CD4-positive, alpha-beta T cell treated with Interleukin-4 for 4 hours (primary cell): ENCODE measurements at regions not wholly inside any gene's neighbourhood (a gene's known extent, or its start where the extent isn't known, plus 50 kb on each side); places are given as distances from the start of the nearest gene placed in this dataset.
A peak's percentile ranks its signal among the peaks of the same experiment; 100 is the strongest.

Experiments
- DNase-seq: peaks from one replicate; pipeline ENCODE4 v3.0.0-alpha.2; 2020

DNA sequence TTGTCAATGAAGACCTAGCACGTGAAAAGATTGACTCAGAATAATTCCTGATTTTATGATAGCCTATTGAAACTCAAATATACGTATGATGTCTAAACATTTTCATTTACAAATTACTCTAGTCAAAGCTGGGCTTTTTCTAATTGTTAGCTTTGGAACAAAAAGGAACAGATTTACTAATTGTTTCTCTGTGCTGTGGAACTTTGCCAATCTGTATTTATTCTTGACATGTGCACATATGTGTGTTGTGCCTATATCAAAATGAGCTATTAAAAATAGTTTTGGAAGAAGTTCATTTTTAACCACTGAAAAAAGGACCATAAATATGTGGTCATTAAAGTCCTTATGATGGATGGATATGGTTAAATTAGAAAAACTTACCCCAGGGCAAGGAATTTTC, 85.4 kb upstream of the PACRGL start:
- DNase-seq = no peak

DNA sequence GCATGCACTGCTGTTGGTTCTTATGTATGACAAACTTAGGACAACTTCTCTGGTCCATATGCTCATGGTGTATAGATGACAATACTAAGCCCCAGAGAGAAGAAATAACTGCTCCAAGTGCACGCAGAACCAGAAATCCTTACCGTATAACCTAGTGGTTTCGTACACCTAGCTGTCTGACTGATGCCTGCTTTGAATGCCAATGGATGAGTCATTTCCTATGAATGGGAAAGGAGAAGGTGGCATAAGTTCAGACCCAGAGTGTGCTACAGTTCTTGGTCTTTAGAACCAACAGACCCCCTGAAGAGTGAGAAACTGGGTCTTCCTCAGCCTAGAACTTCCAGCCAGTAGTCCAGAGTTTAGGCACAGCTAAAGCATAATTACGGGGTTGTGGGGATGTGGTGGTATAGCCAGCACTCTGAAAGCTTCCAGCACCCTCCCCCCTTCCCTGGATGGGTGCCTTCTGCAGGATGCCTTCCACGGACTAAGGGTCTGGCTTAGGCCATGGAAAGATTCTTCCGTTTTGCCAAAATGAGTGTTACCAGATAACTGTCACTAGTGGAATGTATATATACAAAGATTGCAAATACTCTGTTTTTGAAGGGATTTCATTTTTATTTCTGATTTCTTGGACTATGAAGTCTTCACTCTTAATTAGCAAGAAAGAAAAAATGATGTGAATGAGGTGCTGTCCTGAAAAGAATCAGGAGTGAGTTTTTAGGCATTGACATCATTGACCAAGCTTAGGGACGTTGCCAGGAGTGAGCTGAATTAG, 84.6 kb upstream of the PACRGL start:
- DNase-seq = no peak

DNA sequence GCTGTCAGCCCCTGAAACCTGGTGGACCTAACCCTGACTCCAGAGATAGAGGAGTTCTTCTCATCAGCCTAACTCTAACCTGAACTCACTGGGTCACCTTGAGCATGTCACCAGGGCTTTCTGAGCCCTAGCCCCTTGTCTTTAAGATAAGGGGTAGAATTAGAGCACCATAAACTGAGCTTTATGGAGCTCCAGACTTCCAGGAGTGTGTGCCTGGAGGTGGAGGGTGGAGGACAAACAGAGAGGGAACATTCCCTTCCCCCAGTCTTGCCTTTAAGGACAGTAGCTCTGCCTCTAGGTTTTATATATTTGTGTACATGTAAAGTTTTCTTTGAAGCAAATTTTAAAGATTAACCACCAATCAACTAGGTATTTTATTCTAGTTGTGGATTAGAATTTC, 83.9 kb upstream of the PACRGL start:
- DNase-seq = no peak

DNA sequence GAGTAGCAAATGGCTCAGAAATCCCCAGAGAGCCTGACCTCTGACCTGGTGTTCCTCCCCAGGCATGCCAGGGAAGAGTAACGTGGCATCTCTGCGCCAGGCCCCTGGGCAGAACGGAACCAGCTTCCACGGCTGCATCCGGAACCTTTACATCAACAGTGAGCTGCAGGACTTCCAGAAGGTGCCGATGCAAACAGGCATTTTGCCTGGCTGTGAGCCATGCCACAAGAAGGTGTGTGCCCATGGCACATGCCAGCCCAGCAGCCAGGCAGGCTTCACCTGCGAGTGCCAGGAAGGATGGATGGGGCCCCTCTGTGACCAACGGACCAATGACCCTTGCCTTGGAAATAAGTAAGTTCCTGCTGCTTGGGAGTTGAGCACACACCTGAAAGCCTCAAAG, 83.4 kb upstream of the PACRGL start:
- DNase-seq = no peak

DNA sequence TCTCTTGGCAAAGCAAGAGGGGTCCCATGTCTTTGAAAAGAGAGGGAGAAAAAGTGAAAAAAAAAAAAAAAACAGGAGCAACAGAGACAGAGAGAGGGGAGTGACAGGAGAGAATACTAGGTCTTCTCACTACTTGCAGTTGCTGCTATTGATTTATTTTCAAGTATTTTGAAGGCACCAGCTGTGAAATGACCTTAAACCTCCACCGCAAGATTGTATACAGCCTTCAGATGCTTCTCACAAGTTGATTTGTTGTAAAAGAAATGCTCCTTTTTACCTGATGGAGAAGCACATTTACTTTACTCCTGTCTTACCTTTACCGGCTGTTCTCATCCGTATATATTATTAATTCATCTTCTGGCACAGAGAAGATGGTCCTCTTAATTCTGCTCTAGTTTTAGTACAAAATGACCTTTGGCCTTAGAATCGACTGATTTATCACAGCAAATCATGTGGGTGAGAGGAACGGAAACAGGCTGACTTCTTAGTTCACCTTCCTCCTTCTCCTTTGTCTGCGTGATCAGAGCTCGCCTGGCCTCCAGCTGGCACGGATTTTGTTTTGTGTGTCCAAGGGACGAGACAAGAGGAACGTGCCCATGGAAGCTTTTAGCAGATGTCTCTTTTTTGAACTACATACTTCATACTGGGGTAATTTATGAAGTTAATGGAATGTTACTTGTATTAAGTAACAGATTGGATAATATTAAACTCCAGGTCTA, 82.4 kb upstream of the PACRGL start:
- no peak for DNase-seq

DNA sequence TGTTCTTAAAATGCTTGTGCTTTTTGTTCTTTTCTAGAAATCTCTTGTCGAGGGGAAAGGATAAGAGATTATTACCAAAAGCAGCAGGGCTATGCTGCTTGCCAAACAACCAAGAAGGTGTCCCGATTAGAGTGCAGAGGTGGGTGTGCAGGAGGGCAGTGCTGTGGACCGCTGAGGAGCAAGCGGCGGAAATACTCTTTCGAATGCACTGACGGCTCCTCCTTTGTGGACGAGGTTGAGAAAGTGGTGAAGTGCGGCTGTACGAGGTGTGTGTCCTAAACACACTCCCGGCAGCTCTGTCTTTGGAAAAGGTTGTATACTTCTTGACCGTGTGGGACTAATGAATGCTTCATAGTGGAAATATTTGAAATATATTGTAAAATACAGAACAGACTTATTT, 81.5 kb upstream of the PACRGL start:
- no peak for DNase-seq

DNA sequence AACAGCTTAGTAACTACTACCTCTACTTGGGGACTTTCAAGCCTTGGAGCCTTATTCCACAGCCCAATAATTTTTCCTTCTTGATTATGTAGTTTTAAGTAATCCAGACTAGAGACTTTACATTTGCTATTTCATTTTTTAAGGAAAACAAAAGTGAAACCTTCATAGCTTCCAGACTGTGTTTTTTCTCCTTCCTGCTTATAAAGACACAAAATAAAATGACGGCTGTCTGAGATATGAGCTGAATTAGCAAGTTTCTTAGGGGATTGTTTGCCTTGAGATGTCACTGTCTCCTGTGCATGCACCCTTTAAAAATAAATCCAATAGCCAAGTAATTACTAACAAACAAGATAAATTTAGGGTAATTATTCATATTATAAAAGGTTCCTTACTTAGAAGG, 78.8 kb upstream of the PACRGL start:
- DNase-seq = peak; percentile 1

DNA sequence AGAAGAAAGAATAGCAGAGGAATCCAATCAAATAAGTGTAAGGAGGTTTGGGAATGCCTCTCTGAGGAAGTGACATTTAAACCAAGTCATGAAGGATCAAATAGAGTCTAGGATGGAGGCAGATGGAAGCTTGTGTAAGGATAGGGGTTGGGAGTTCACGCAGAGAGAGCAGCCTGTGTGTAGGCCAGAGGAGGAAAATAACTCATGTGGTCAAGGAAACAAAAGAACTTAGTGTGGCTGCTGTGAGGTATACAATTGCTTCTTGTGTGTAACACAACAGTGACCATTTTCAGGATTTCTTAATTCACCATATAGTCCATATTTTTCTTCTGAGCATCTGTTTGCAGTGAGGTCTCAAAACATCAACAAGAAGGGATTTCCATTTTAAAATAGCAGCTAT, 77.6 kb upstream of the PACRGL start:
- no peak for DNase-seq

DNA sequence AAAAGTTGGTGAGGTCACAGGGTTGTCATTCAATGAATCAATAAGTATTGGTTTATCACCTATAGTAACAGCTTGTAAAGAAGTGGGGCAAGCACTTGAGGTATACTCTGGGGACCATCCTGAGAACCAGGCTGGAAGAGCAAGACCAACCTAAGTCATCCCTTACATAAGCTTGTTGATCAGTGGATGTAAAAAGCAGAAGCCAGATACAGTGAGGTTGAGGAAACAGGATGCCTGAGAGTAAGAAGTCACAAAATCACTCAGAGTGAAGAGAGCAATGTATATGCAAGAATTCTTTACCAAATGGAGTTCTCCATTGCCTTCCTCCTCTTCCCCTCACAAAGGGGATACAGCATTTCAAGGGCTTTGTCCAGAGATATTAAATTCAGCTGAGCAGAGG, 76.3 kb upstream of the PACRGL start:
- no peak for DNase-seq

DNA sequence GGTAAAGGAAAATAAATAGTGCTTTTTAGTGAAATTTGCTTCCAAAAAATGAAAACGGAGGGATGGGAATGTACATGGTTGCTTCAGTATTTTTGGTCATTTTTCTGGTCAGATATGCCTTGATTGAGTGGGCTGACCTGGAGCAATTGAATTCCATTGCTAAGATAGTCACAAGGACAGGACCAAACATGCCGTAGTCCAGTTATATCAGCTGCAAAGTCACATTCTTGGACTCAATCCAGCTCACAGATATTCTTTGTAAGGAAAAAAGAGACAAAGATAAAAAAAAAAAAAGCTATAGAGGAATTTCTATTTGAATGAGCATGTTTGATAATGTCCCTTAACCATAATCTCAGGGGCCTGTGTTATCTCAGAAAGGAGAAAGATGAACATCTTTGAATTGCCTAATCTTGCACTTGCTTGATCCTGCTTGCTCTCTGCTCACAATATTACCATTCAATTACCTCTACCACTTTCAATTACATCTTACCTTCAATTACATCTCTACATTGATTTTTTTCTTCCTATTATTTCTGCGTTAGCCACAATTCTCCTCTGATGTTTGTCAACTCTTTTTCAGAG, 75.4 kb upstream of the PACRGL start:
- no peak for DNase-seq

DNA sequence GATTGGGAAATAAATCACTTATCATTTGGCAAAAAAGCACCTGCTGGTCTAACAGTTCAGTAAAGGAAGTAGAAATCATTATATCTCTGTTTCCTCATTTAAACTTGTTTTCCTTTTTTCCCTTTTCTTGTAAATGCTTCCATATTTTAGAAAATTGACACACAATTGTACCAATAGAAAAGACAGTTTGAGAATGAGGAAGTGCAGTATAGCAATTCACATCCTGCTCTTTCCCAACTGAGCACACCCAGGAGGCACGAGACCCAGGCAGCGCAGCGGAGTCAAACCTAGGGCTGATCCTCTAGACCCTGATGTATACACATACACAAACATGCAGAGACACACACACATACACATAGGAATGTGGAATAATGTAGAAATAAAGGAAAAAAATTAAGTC, 74.8 kb upstream of the PACRGL start:
- DNase-seq = no peak

DNA sequence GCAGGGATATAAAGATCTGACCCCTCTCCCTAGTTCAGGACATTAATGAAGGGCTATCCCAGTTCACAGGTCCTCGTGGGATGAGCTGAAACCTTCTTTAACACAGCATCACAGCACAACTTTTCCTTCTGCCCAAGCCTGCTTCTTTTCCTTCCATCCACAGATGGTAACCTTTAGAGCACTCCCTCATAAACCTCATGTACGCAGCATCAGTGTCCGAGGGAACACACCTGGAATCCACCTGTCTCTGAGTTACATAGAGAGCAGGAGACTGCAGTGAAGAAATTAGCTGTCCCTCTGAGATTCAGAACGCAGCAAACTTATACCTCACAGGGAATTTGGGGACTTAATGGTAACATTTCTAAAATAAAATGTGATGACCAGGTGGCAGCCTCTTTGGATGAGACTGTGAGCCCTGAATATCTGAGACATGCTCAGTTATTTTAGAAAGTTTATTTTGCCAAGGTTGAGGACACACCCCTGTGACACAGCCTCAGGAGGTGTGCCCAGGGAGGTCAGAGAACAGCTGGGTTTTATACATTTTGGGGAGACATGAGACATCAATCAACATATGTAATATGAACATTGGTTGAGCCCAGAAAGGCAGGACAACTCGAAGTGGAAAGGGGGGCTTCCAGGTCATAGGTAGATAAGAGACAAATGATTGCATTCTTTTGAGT, 73.8 kb upstream of the PACRGL start:
- no peak for DNase-seq

DNA sequence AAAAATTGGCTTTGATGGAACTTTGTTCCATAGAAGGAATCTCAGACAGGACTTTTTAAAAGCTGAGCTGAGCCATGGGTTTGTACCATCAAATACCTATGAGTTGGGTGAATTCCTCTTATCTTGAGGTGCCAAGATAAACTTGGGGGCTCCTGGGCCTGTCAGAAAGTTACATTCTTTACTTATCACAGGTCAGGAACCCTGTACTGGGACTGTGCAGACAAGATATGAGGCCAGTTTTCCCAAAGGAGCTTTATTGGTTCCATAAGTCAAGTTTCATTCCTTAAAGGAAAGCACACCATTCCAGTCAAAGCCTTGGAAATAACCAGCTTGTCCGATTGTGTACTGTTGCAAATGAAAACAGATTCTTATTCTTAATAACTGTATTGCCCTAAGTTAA, 72.4 kb upstream of the PACRGL start:
- no peak for DNase-seq

DNA sequence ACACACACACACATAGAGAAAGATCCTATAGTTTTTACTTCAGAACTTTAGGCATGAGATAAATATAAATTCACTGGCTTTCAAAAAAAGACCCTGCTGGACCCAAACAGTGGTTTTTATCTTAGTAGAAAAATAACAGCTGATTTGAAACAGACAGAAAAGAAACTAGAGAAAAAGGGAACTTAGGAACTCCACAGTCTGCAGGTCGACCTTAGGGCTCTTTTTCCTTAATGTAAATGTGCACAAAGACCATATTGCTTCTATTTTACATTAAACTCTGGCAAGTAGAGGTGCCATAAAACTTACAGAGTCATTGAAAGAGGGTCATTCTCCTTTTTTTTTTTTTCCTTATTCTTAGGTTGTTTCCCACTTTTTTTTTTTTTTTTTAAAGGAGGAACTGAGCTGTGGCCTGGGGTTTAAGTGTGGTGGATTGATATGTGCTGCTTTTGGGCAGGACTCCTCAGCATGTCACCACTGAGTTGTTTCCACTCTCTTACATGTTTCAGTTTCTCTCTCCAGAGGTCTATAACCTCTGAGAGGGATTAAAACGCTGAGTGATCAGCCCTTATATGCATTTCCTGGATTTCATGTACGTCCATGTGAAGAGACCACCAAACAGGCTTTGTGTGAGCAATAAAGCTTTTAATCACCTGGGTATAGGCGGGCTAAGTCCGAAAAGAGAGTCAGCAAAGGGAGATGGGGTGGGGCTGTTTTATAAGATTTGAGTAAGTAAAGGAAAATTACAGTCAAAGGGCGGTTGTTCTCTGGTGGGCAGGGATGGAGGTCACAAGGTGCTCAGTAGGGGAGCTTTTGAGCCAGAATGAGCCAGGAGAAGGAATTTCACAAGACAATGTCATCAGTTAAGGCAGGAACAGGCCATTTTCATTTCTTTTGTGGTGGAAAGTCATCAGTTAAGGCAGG, 70.8 kb upstream of the PACRGL start:
- DNase-seq = no peak

DNA sequence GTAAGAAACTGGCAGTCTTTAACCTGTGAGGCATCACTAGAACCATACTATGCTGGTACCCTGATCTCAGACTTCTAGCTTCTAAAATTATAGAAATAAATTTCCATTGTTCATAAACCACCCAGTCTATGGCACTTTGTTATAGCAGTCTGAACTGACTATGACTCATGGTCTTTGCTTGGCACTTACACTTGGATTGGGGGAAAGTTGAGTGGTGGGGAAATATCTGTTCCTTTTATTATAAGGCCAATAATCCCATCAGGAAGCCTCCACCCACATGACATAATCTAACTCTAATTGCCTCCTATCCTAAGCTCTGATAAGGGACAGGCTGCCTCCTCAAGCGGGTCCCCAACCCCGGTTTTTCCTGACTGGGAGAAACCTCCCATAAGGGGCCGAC, 61.4 kb upstream of the PACRGL start:
- DNase-seq = no peak

DNA sequence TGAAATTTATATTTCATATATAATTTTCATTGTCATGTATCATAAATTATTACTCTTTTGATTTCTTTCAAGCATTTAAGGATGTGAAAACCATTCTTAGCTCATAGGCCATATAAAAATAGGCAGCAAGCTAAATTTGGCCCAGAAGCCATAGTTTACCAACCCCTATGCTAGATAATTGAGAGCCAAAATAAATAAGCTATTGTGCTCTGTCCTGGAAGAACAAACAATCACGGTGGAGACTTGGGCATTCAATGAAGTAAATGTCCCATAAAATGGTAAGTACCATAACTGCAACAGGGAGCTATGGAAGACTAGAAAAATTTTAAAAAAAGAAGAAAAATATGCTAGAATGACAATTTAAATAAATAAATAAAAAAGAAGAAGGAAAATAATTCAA, 60.9 kb upstream of the PACRGL start:
- no peak for DNase-seq

DNA sequence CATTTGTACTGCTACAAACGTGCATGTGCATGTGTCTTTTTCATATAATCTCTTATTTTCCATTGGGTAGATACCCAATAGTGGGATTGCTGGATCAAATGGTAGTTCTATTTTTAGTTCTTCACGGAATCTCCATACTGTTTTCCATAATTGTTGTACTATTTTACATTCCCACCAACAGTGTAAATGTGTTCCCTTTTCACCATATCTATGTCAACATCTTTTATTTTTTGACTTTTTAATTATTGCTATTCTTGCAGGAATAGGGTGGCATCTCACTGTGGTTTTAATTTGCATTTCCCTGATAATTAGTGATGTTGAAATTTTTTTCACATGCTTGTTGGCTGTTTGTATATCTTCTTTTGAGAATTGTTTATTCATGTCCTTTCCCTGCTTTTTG, 59.3 kb upstream of the PACRGL start:
- no peak for DNase-seq

DNA sequence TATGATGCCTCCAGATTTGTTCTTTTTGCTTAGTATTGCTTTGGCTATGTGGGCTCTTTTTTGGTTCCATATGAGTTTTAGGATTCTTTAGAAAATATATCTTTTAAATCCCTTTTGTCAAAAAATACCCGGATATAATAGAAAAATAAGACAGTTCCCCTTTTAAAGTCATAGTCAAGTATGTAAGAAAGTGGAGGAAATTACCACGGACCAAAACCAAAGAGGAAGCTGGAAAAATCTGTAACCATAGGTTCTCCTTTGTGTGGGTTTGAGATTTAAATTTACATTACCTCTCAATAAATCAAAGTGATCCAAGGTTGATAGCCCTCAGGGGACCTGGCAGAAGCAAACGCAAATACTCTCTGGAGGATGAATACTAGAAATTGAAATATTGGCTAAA, 58.3 kb upstream of the PACRGL start:
- DNase-seq = no peak

DNA sequence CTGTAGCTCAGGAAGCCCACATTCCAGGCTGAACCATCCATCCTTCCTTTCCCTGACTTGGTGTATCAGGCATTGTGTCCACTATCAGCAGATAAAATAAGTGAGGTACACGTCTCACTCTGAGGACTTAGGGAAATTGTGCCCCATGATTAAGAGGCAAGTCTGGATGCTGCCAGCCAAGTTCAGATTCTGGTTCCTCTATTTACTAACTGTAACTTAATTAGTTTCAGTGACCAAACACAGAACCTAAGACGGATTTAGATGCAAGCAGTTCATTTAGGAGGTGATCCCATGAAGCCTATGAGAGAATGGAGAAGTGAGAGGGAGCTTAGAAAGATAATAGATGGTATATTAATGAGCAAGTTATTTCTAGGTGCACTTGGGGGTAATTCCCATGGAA, 56.6 kb upstream of the PACRGL start:
- no peak for DNase-seq

DNA sequence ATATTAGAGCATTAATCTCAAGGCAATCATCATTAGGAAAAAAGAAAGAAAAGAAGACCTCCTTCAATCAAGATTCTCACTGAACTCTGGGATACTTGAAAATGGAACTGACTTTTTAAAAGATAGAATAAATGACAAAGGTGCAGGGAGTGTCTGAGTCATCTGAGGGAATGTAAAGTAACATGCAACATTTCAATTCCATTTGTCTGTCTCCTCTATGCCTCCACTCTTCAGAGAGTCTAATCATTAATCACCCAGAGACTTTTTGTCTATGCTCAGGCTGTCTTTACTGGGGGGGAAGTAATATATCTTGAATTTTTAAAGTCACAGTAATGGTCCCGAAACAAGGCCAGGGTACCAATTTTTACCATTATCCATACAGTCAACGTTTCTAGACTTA, 55.0 kb upstream of the PACRGL start:
- DNase-seq = no peak

DNA sequence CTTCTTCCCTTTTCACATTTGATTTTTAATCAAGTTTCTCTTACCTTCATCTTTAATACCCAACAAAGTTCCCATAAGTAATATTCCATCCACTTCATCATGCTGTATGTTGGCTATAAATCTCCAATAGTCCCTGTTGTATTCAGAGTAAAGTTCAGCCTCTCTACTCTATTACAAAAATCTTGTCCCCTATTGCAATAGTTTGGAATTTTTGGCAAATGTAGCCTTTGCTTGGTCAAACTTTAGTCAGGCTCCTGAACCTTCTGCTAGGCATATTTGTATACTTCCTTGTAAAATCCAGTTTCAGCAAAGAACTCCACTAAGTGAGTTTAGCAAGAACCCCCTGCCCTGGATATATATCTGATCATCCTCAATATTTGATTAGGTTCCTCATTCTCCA, 54.0 kb upstream of the PACRGL start:
- no peak for DNase-seq
